HEK293T (cell line): ENCODE measurements at regions not wholly inside any gene's neighbourhood (a gene's known extent, or its start where the extent isn't known, plus 50 kb on each side); places are given as distances from the start of the nearest gene placed in this dataset.

ENCODE experiments used
- CTCF ChIA-PET: fragments of 350-600 bp; formaldehyde crosslinking; extraction: SDS; loops from one replicate; lab custom pipeline; 2021; ENCODE audit warnings: antibody characterized with exemption, inconsistent platforms; lab: Yijun Ruan, JAX
- POLR2A ChIA-PET: fragments of 350-600 bp; formaldehyde crosslinking; extraction: SDS; loops from one replicate; lab custom pipeline; 2020; ENCODE audit warnings: antibody characterized with exemption, inconsistent platforms; lab: Yijun Ruan, JAX
- DNase-seq: peaks from one replicate; pipeline ENCODE4 v3.0.0; 2012; ENCODE audit warnings: mixed read lengths; ENCODE audit errors: extremely low spot score
- ARNT ChIP-seq: fragments of 450-650 bp; IDR thresholded peaks from 2 replicates; pipeline ENCODE4 v1.6.1; 2017; ENCODE audit warnings: mild to moderate bottlenecking
- BHLHE40 ChIP-seq: fragments of 450-650 bp; IDR thresholded peaks from 2 replicates; pipeline ENCODE4 v1.6.1; 2016; ENCODE audit warnings: mild to moderate bottlenecking, moderate library complexity, borderline replicate concordance
- CTBP1 ChIP-seq: fragments of 450-650 bp; IDR thresholded peaks from 2 replicates; pipeline ENCODE4 v1.6.1; 2016; ENCODE audit warnings: borderline replicate concordance
- ELF4 ChIP-seq: fragments of 450-650 bp; IDR thresholded peaks from 2 replicates; pipeline ENCODE4 v1.6.1; 2017; ENCODE audit warnings: antibody characterized with exemption
- FOXA1 ChIP-seq: fragments of 450-650 bp; IDR thresholded peaks from 2 replicates; pipeline ENCODE4 v1.6.1; 2016; ENCODE audit warnings: mild to moderate bottlenecking
- FOXK2 ChIP-seq: fragments of 450-650 bp; IDR thresholded peaks from 2 replicates; pipeline ENCODE4 v1.6.1; 2016; ENCODE audit warnings: mild to moderate bottlenecking
- FOXM1 ChIP-seq: fragments of 450-650 bp; IDR thresholded peaks from 2 replicates; pipeline ENCODE4 v1.6.1; 2017; ENCODE audit warnings: mild to moderate bottlenecking, borderline replicate concordance
- HDGF ChIP-seq: fragments of 450-650 bp; IDR thresholded peaks from 2 replicates; pipeline ENCODE4 v1.6.1; 2017; ENCODE audit warnings: antibody characterized with exemption, borderline replicate concordance
- L3MBTL2 ChIP-seq: fragments of 450-650 bp; conservative IDR thresholded peaks from 2 replicates; pipeline ENCODE4 v1.6.1; 2016; ENCODE audit warnings: mild to moderate bottlenecking
- LEF1 ChIP-seq: fragments of 450-650 bp; IDR thresholded peaks from 2 replicates; pipeline ENCODE4 v1.6.1; 2017; ENCODE audit warnings: mild to moderate bottlenecking, borderline replicate concordance
- NFRKB ChIP-seq: fragments of 450-650 bp; IDR thresholded peaks from 2 replicates; pipeline ENCODE4 v1.6.1; 2016; ENCODE audit warnings: mild to moderate bottlenecking, moderate library complexity
- SP1 ChIP-seq: fragments of 450-650 bp; IDR thresholded peaks from 2 replicates; pipeline ENCODE4 v1.6.1; 2017
- SUZ12 ChIP-seq: fragments of 450-650 bp; IDR thresholded peaks from 2 replicates; pipeline ENCODE4 v1.6.1; 2016; ENCODE audit warnings: mild to moderate bottlenecking
- TARDBP ChIP-seq: fragments of 450-650 bp; IDR thresholded peaks from 2 replicates; pipeline ENCODE4 v1.6.1; 2016
- ZNF384 ChIP-seq: fragments of 450-650 bp; IDR thresholded peaks from 2 replicates; pipeline ENCODE4 v1.6.1; 2016
- TF ChIP-seq, protein P1 (sequence below): fragments of 450-650 bp; IDR thresholded peaks from 2 replicates; pipeline ENCODE4 v1.6.1; 2016

DNA sequence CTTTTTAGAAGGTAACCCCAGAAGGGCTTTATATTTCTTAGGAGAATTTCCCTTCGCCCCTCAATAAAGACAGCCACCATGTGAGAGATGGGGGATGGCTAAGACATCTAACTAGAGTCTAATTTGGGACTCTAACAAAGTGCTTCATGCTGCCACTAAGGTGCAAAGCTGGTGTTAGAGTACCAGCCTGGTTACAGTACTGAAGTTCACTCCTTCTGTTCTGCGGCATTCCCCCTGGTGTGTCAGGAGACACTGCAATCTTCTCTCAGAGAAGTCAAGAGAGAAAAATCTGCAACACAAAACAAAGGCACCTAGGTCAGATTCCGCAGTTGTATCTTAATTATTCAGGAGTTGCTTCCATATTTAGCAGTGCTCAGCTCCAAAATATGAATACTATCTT, 603.0 kb upstream of the CADM1 start:
- CTCF ChIA-PET, result no interaction called here
- POLR2A ChIA-PET, result no interaction called here
- no peak for DNase-seq
- TF ChIP-seq ZNF384, result no peak
- no peak for TF ChIP-seq FOXA1
- no peak for TF ChIP-seq SP1

DNA sequence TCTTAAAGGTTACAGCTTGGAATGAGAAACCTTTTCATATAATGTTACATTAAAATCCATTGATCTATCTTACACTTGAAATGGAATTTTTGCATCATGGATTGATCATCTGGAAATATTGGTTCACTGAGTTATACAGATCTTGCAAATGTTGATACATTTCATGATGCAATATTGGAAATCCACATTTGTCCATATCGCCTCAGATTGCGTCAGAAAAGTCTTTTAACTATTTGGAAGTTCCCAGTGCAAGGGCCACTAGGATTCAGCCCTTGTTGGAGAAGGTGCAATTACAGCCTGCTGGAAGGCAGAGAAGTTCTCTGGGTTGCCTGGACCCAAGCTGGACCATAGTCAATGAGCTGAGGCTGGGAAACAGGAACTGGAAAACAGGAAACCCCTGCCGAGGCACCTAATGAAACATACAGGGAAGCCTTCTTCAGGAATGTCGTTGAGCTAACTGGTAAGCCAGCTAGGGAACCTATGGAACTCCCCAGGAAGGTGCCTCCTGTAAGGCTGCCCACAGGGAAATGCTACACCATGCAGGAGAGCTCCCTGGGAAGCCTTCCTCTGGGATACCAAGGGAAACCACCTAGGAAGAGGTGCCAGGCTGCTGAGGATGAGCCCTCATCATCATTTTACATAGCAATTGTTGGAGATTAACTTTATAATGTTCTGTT, 600.4 kb upstream of the CADM1 start:
- ChIA-PET CTCF (no interaction called here), POLR2A (no interaction called here)
- TF ChIP-seq FOXM1 (no peak), HDGF (no peak), ARNT (no peak), SUZ12 (no peak), SP1 (no peak), TARDBP (no peak), L3MBTL2 (no peak), FOXA1 (no peak)
- TF ChIP-seq, protein P1, sequence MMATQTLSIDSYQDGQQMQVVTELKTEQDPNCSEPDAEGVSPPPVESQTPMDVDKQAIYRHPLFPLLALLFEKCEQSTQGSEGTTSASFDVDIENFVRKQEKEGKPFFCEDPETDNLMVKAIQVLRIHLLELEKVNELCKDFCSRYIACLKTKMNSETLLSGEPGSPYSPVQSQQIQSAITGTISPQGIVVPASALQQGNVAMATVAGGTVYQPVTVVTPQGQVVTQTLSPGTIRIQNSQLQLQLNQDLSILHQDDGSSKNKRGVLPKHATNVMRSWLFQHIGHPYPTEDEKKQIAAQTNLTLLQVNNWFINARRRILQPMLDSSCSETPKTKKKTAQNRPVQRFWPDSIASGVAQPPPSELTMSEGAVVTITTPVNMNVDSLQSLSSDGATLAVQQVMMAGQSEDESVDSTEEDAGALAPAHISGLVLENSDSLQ, result no peak
- DNase-seq, result no peak

DNA sequence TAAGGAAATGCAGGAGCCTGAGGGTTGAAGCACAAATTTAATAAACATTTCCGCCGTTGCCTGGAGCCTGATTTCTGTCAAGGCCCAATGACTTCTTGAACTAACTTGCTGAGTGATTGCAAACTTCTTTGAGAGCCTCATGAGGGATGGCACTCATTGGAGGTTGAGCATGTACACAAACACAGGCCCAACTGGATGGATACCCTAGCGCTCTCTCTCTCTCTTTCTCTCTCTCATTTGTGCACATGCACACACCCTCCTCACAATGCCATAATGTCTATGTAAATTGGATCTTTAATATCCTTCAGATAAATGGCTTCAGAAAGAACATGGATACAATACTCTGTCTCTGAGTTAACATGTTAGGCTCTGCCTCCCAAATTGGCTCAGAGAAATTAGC, 597.7 kb upstream of the CADM1 start:
- no peak for DNase-seq
- TF ChIP-seq SP1, result no peak
- no peak for TF ChIP-seq CTBP1
- no peak for TF ChIP-seq HDGF
- no peak for TF ChIP-seq L3MBTL2
- TF ChIP-seq FOXM1, result no peak
- TF ChIP-seq LEF1, result no peak
- no peak for TF ChIP-seq NFRKB
- TF ChIP-seq BHLHE40, result no peak
- no peak for TF ChIP-seq ZNF384
- no peak for TF ChIP-seq ARNT
- no peak for TF ChIP-seq FOXK2
- TF ChIP-seq SUZ12, result no peak
- TF ChIP-seq ELF4, result no peak
- TF ChIP-seq, protein P1, result no peak
- TF ChIP-seq FOXA1, result no peak
- TF ChIP-seq TARDBP, result no peak
- POLR2A ChIA-PET, result no interaction called here
- CTCF ChIA-PET, result no interaction called here

GRCh38 chr11:116100016-116100415, 595.8 kb upstream of the CADM1 start:
- ChIA-PET CTCF (no interaction called here), POLR2A (no interaction called here)
- DNase-seq, result no peak
- TF ChIP-seq NFRKB (no peak), ARNT (no peak), SP1 (no peak), FOXK2 (no peak), LEF1 (no peak), BHLHE40 (no peak), ELF4 (no peak), L3MBTL2 (no peak), CTBP1 (no peak), TARDBP (no peak), HDGF (no peak), FOXA1 (no peak), ZNF384 (no peak), FOXM1 (no peak)
- TF ChIP-seq, protein P1, result no peak

- ChIA-PET CTCF (no interaction called here), POLR2A (no interaction called here)
- TF ChIP-seq BHLHE40 (no peak), NFRKB (no peak), FOXK2 (no peak), FOXA1 (no peak), L3MBTL2 (no peak), ELF4 (no peak), HDGF (no peak), ZNF384 (no peak), SP1 (no peak), LEF1 (no peak), ARNT (no peak), CTBP1 (no peak), TARDBP (no peak), SUZ12 (no peak), FOXM1 (no peak)
- TF ChIP-seq, protein P1, result no peak
- no peak for DNase-seq
Measured at GRCh38 chr11:116099541-116099940, 595.3 kb upstream of the CADM1 start.
